ENCODE measurements at regions not wholly inside any gene's neighbourhood (a gene's known extent, or its start where the extent isn't known, plus 50 kb on each side); places are given as distances from the start of the nearest gene placed in this dataset.

DNA sequence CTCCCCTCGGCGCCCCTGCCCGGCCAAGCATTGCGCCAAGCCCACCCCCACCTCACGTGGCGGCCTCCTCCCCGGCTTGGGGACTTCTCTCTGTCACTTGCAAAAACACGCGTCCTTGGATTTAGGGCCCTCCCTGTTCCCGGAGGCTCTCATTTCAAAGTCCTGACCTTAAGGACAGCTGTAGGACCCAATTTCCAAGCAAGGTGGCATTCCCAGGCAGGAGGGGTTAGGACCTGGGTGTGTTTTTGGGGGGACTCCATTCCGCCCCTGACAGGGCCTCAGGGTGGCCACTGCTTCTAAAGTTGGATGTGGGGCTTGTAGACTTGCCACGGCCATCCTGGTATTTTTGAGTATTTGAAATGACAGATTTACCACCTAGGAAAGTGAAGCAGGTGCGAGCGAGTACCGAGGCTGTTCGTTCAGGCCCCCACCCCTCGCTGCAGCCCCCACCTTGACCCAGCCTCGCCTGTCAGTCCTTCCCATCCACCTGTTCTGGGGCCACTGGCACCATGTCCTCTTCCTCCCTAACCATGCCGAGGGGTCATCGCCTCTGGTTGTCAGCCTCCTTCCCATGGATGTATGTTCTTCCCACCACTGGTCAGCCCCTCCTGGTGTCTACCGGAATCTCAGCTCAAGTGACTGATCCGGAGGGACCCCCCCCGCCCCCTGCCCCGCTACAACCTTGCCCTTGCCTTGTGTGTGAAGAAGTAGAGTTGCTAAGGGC lies 52.4 kb downstream of the MRPL36 start:
- TF ChIP-seq, protein P1, sequence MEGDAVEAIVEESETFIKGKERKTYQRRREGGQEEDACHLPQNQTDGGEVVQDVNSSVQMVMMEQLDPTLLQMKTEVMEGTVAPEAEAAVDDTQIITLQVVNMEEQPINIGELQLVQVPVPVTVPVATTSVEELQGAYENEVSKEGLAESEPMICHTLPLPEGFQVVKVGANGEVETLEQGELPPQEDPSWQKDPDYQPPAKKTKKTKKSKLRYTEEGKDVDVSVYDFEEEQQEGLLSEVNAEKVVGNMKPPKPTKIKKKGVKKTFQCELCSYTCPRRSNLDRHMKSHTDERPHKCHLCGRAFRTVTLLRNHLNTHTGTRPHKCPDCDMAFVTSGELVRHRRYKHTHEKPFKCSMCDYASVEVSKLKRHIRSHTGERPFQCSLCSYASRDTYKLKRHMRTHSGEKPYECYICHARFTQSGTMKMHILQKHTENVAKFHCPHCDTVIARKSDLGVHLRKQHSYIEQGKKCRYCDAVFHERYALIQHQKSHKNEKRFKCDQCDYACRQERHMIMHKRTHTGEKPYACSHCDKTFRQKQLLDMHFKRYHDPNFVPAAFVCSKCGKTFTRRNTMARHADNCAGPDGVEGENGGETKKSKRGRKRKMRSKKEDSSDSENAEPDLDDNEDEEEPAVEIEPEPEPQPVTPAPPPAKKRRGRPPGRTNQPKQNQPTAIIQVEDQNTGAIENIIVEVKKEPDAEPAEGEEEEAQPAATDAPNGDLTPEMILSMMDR (conservative IDR thresholded peaks at IDR 0.05; ENCODE audit: low read length) = no peak
- TF ChIP-seq EZH2phosphoT487 (IDR thresholded peaks at IDR 0.05; ENCODE audit: borderline replicate concordance, low read depth, low read length) = no peak

Data from OCI-LY7 (cell line).